ENCODE measurements at regions not wholly inside any gene's neighbourhood (a gene's known extent, or its start where the extent isn't known, plus 50 kb on each side); places are given as distances from the start of the nearest gene placed in this dataset.

GRCh38 chr2:220936641-220937197, 635.4 kb downstream of the EPHA4 start:
- intact Hi-C loops (cut with DNase I): loop anchor here in 1 of 10 donors (5.0 kb wide), 1 partner anchor 136 kb away; no protein-coding TSS in a partner anchor
- peak in 3 of 8 donors; percentile 45 to 53 (median 49) for ATAC-seq
- peak overlapping the region in 6 of 10 donors; percentile 8 to 40 (median 20) for H3K4me3 ChIP-seq

DNA sequence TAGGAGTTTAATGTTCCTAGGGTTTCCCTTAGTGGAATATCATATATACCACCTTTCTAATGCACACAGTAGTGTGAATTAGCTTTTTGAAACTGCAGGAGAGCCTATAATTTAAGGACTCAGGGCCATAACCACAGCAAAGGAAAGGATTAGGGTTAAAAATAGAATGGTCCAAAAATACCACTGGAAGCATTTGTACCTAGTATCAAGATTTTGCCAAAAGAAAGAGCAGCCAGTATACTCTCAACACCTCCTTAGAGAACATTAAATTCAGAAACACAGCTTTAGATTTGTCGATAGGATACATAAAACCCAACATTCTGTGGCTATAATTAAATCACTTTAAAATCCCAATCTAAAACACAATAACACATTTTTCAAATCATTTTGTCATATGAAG, 634.9 kb downstream of the EPHA4 start:
- 53 to 61% methylated on average over 1 of the region's 1 CpG for WGBS, 2 donors
- TF ChIP-seq CTCF (IDR thresholded peaks at IDR 0.05): no peak
- peaks cover 0 to 29% (median 0%) of the 10 kb centered on the region in 9 donors for H3K4me1 ChIP-seq
- peak overlapping the region in 9 of 10 donors; percentile 10 to 71 (median 60) for H3K27ac ChIP-seq
- intact Hi-C loops (cut with DNase I): loop anchor here in 1 of 10 donors (5.0 kb wide), 1 partner anchor 135 kb away; no protein-coding TSS in a partner anchor
- ATAC-seq (peak in 7 of 8 donors; percentile 48 to 90 (median 79)), DNase-seq (no peak)
- no peaks in the 10 kb centered on the region for H3K27me3 ChIP-seq
- no peaks in the 10 kb centered on the region for H3K9me3 ChIP-seq
- peak overlapping the region in 5 of 10 donors; percentile 8 to 40 (median 21) for H3K4me3 ChIP-seq
- no peaks in the 10 kb centered on the region for H3K36me3 ChIP-seq

More at GRCh38 chr2:220936641-220937197, 635.4 kb downstream of the EPHA4 start:
- no peaks in the 10 kb centered on the region for H3K27me3 ChIP-seq
- WGBS, 2 donors: 67% methylated on average over 4 of the region's 4 CpGs
- DNase-seq: no peak
- peaks cover 0 to 29% (median 0%) of the 10 kb centered on the region in 9 donors for H3K4me1 ChIP-seq
- H3K27ac ChIP-seq: peak overlapping the region in 9 of 10 donors; percentile 10 to 71 (median 60)
- no peaks in the 10 kb centered on the region for H3K36me3 ChIP-seq
- H3K9me3 ChIP-seq: no peaks in the 10 kb centered on the region
- TF ChIP-seq CTCF (IDR thresholded peaks at IDR 0.05): no peak

DNA sequence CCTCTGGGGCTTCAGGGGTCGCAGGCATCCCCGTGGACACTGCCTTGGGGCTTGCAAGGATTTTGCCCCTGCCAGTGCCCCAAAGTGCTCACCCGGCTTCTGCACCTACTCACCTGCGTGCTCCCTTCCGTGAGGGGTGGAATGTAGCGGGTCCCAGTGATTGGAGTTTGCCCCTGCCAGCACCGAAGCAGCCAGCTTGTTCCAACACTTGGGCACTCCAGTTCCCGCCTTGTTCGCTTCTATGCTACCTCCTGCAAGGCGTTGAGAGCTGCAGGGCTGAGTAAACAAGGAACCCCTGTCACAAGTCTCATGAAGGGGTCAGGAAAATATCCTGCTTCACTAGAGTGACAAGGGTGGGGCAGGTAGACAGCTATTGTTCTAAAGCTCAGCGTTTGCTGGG, 631.5 kb downstream of the EPHA4 start:
- ATAC-seq (no peak), DNase-seq (no peak)
- H3K4me3 ChIP-seq: no peak overlapping the region
- intact Hi-C loops (cut with DNase I): loop anchor here in 1 of 10 donors (10.0 kb wide), 1 partner anchor 164 kb away; no protein-coding TSS in a partner anchor
- peaks cover 0 to 29% (median 0%) of the 10 kb centered on the region in 9 donors for H3K4me1 ChIP-seq
- no peak overlapping the region for H3K27ac ChIP-seq
- H3K9me3 ChIP-seq: no peaks in the 10 kb centered on the region
- no peak for TF ChIP-seq CTCF (IDR thresholded peaks at IDR 0.05)
- no peaks in the 10 kb centered on the region for H3K36me3 ChIP-seq
- H3K27me3 ChIP-seq: no peaks in the 10 kb centered on the region
- 82 to 86% methylated on average over 11 of the region's 11 CpGs for WGBS, 2 donors

GRCh38 chr2:220941683-220942082, 630.4 kb downstream of the EPHA4 start:
- Histone ChIP-seq H3K36me3 (no peaks in the 10 kb centered on the region), H3K4me3 (no peak overlapping the region), H3K27ac (no peak overlapping the region), H3K9me3 (no peaks in the 10 kb centered on the region), H3K27me3 (no peaks in the 10 kb centered on the region), H3K4me1 (peaks cover 0 to 23% (median 0%) of the 10 kb centered on the region in 9 donors)
- 25 to 35% methylated on average over 1 of the region's 1 CpG for WGBS, 2 donors
- ATAC-seq (peak; percentile 55 to 95 (median 80)), DNase-seq (peak in 1 of 2 donors; percentile 18)
- no peak for TF ChIP-seq CTCF (IDR thresholded peaks at IDR 0.05)
- intact Hi-C loops (cut with DNase I): loop anchor here in 1 of 10 donors (10.0 kb wide), 1 partner anchor 163 kb away; no protein-coding TSS in a partner anchor

Data from heart right ventricle (tissue), 16 donors.